Lower leg skin (tissue), 4 donors: ENCODE measurements at regions not wholly inside any gene's neighbourhood (a gene's known extent, or its start where the extent isn't known, plus 50 kb on each side); places are given as distances from the start of the nearest gene placed in this dataset.

Source experiments
- DNase-seq, 2 donors: peaks; one replicate each; pipeline ENCODE4 v3.0.0-alpha.2; 2019; ENCODE audit warnings: low spot score in 2 of 2
- H3K4me3 ChIP-seq: fragments of 200-600 bp; sonication (generic); 2 replicates; pipeline ENCODE4 v1.5.1; 2017; ENCODE audit warnings: mild to moderate bottlenecking, low read depth; ENCODE audit not compliant: poor library complexity, severe bottlenecking
- POLR2A ChIP-seq, 2 donors: fragments of 450-650 bp; IDR thresholded peaks; one replicate each; pipeline ENCODE4 v1.6.1; 2016 to 2017; ENCODE audit warnings: antibody characterized with exemption in 2 of 2, mild to moderate bottlenecking in 1 of 2, moderate library complexity in 1 of 2
- WGBS, 2 donors: methylation state at CpG; one replicate each; pipeline ENCODE4 v1.1.5; 2018; 5-methylcytosine and 5-hydroxymethylcytosine counted together
- intact Hi-C: fragments of 100-400 bp; cut with DNase I; formaldehyde crosslinking; loops from one replicate; pipeline ENCODE4 v1.15.0; 2023; ENCODE audit warnings: low total_unique reads
- TF ChIP-seq, protein P1 (sequence below), 3 donors: fragments of 450-650 bp; IDR thresholded peaks; one replicate each; pipeline ENCODE4 v1.5.1; 2016; ENCODE audit warnings: antibody characterized with exemption in 3 of 3, mild to moderate bottlenecking in 3 of 3, moderate library complexity in 2 of 3

DNA sequence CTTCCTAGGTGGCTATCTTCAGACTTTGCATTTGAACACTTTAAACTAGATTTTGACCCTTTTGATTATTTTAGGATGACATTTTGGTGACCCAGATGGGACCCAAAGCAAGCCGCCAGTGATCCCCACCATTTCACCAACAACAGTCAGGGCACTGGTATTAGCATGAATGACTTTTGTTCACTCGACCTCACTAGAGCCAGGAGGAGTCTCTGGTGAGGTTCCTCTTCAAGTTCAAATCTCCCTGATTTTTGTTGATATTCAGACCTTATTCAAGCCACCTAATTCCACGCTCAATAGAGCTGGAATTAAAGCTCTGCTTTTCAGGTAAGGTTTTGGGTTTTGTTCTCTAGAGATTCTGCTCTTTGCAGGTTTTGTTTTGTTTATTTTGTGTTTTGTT is 202.3 kb downstream of the MREG start:
- intact Hi-C loops: no loop called here
- H3K4me3 ChIP-seq: no peak overlapping the region

DNA sequence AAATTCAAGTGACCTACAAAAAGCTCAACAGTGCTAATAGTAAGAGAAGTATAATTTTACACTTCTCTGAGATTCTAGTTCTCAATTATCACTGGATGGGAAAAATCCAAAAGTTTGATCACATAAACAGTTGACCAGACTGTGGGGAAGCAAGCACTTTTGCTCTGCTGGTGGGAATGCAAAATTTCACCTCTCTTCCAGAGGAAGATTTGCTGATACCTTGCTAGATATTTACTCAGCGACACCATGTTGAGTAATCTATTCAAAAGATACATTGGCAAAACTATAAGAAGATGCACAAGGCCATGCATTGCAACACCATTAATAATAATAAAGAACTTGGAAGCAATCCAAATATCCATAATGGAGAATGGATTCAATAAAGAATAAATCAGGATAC is 204.4 kb downstream of the MREG start:
- no peak overlapping the region for H3K4me3 ChIP-seq
- no peak for DNase-seq
- TF ChIP-seq, protein P1, sequence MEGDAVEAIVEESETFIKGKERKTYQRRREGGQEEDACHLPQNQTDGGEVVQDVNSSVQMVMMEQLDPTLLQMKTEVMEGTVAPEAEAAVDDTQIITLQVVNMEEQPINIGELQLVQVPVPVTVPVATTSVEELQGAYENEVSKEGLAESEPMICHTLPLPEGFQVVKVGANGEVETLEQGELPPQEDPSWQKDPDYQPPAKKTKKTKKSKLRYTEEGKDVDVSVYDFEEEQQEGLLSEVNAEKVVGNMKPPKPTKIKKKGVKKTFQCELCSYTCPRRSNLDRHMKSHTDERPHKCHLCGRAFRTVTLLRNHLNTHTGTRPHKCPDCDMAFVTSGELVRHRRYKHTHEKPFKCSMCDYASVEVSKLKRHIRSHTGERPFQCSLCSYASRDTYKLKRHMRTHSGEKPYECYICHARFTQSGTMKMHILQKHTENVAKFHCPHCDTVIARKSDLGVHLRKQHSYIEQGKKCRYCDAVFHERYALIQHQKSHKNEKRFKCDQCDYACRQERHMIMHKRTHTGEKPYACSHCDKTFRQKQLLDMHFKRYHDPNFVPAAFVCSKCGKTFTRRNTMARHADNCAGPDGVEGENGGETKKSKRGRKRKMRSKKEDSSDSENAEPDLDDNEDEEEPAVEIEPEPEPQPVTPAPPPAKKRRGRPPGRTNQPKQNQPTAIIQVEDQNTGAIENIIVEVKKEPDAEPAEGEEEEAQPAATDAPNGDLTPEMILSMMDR (IDR thresholded peaks at IDR 0.05): no peak
- no peak for TF ChIP-seq POLR2A (IDR thresholded peaks at IDR 0.05)
- WGBS, 2 donors: 83 to 86% methylated on average over 1 of the region's 1 CpG
- intact Hi-C loops: no loop called here

More for the DNA sequence above, 202.3 kb downstream of the MREG start:
- no peak for DNase-seq
- 86 to 92% methylated on average over 3 of the region's 3 CpGs for WGBS, 2 donors
- no peak for TF ChIP-seq POLR2A (IDR thresholded peaks at IDR 0.05)
- TF ChIP-seq, protein P1 (IDR thresholded peaks at IDR 0.05): no peak

DNA sequence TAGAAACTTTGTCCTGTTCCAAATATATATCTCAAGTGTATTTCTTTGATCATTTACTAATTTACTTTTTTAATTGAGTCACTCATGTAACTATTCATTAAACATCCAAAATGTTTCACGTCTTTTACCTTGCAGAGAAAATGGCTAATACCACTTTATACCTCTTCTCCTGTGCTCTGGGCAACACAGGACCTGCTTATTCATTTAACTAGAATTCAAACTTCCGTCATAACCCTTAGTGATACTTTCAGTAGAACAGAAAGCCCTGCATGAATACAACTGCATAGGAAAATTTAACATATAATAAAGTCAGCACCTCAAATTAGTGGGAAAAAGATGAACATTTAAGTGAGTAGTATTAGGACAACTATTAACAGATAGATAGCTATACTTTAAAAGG is 205.2 kb downstream of the MREG start:
- intact Hi-C loops: no loop called here
- TF ChIP-seq, protein P1 (IDR thresholded peaks at IDR 0.05): no peak
- no peak overlapping the region for H3K4me3 ChIP-seq
- 88 to 90% methylated on average over 2 of the region's 2 CpGs for WGBS, 2 donors
- no peak for DNase-seq

DNA sequence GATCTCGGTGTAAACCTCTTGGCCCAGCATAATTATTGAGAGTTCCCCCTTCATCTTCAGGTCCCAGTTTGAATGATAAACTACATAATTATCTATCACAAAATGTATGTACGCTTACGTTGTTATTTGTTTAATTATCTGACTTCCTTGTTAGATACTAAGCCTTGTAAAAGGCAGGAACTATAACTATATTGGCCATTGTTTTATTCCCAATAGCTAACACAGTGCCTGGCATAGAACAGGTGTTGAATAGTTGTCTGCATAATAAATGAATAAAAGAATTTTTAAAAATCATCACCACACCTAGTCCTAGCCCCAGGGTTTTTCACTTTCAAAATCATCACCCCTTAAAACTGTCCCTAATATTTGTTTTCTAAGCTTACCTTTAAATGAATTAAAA is 207.9 kb downstream of the MREG start:
- WGBS, 2 donors: 88 to 95% methylated on average over 3 of the region's 3 CpGs
- H3K4me3 ChIP-seq: no peak overlapping the region
- TF ChIP-seq POLR2A (IDR thresholded peaks at IDR 0.05): no peak
- TF ChIP-seq, protein P1 (IDR thresholded peaks at IDR 0.05): no peak
- intact Hi-C loops: no loop called here
- no peak for DNase-seq

DNA sequence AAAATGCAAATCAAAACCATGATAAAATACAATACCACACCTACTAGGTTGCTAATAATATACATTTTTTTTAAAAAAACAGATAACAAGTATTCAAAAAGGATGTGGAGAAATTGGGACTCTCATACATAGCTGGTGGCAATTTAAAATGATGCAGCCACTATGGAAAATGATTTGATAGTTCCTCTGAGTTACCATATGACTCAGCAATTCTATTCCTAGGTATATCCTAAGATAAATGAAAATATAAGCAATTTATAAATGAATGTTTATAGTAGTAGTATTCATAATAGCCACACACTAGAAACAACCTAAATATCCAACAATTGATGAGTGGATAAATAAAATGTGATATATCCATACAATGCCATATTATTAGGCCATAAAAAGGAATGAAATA is 210.2 kb downstream of the MREG start:
- intact Hi-C loops: no loop called here
- no peak overlapping the region for H3K4me3 ChIP-seq
- TF ChIP-seq, protein P1 (IDR thresholded peaks at IDR 0.05): no peak
- TF ChIP-seq POLR2A (IDR thresholded peaks at IDR 0.05): no peak
- DNase-seq: no peak

DNA sequence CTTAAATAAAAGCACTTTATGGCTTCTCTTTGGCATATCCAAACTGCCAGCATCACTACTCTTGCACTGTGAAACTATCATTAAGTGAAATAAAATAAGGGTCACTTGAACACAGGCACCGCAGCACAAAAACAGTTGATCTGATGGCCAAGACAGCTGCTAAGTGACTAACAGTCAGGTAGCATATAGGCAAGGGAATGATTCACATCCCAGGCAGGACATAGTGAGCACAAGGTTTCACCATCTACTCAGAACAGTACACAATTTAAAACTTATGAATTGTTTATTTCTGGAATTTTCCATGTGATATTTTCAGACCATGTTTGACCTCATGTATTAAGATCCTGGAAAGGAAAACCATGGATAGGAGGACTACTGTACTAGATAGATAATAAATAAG is 214.2 kb downstream of the MREG start:
- no peak for TF ChIP-seq POLR2A (IDR thresholded peaks at IDR 0.05)
- TF ChIP-seq, protein P1 (IDR thresholded peaks at IDR 0.05): no peak
- intact Hi-C loops: no loop called here
- 96 to 97% methylated on average over 1 of the region's 1 CpG for WGBS, 2 donors
- no peak overlapping the region for H3K4me3 ChIP-seq
- no peak for DNase-seq
